HG03439 (cell line): ENCODE measurements at regions not wholly inside any gene's neighbourhood (a gene's known extent, or its start where the extent isn't known, plus 50 kb on each side); places are given as distances from the start of the nearest gene placed in this dataset.

Experiments
- ATAC-seq: cut with Tn5 transposase; IDR thresholded peaks from one replicate; pipeline ENCODE4 v1.9.1; 2021; ENCODE audit warnings: mild to moderate bottlenecking, moderate library complexity; ENCODE audit not compliant: unreplicated experiment

GRCh38 chr14:66143387-66144112 lies 342.6 kb upstream of the CCDC196 start:
- no peak for ATAC-seq

GRCh38 chr14:66152302-66152701 lies 333.9 kb upstream of the CCDC196 start:
- ATAC-seq: no peak

- ATAC-seq: no peak
Measured at GRCh38 chr14:66152747-66153146, 333.4 kb upstream of the CCDC196 start.

GRCh38 chr14:66163023-66163422 lies 323.1 kb upstream of the CCDC196 start:
- no peak for ATAC-seq

- no peak for ATAC-seq
Measured at GRCh38 chr14:66165337-66165736, 320.8 kb upstream of the CCDC196 start.

GRCh38 chr14:66174453-66174891 lies 311.7 kb upstream of the CCDC196 start:
- no peak for ATAC-seq

GRCh38 chr14:66177935-66178334 lies 308.2 kb upstream of the CCDC196 start:
- ATAC-seq: no peak

- no peak for ATAC-seq
Measured at GRCh38 chr14:66196670-66197069, 289.5 kb upstream of the CCDC196 start.

- ATAC-seq: no peak
Measured at GRCh38 chr14:66197276-66197675, 288.9 kb upstream of the CCDC196 start.

- ATAC-seq: no peak
Measured at GRCh38 chr14:66206554-66206953, 279.6 kb upstream of the CCDC196 start.

- ATAC-seq: no peak
Measured at GRCh38 chr14:66216763-66217162, 269.4 kb upstream of the CCDC196 start.

GRCh38 chr14:66219886-66220285 lies 266.3 kb upstream of the CCDC196 start:
- ATAC-seq: no peak

- ATAC-seq: no peak
Measured at GRCh38 chr14:66224492-66225178, 261.5 kb upstream of the CCDC196 start.

GRCh38 chr14:66225337-66225736 lies 260.8 kb upstream of the CCDC196 start:
- no peak for ATAC-seq

- ATAC-seq: no peak
Measured at GRCh38 chr14:66228267-66228970, 257.8 kb upstream of the CCDC196 start.

GRCh38 chr14:66231820-66232219 lies 254.4 kb upstream of the CCDC196 start:
- no peak for ATAC-seq

- no peak for ATAC-seq
Measured at GRCh38 chr14:66233591-66233990, 252.6 kb upstream of the CCDC196 start.

- ATAC-seq: no peak
Measured at GRCh38 chr14:66234411-66234810, 251.8 kb upstream of the CCDC196 start.

GRCh38 chr14:66237741-66238140 lies 248.4 kb upstream of the CCDC196 start:
- ATAC-seq: no peak

- no peak for ATAC-seq
Measured at GRCh38 chr14:66238969-66239368, 247.2 kb upstream of the CCDC196 start.

GRCh38 chr14:66239589-66239988 lies 246.6 kb upstream of the CCDC196 start:
- no peak for ATAC-seq

GRCh38 chr14:66240105-66240504 lies 246.1 kb upstream of the CCDC196 start:
- ATAC-seq: no peak
